Neural cell (in vitro differentiated cells): ENCODE measurements at regions not wholly inside any gene's neighbourhood (a gene's known extent, or its start where the extent isn't known, plus 50 kb on each side); places are given as distances from the start of the nearest gene placed in this dataset.

Experiments
- CTCF ChIP-seq: fragments of 450-650 bp; IDR thresholded peaks from 2 replicates; pipeline ENCODE4 v1.5.1; 2014; ENCODE audit warnings: antibody characterized with exemption, mild to moderate bottlenecking, moderate library complexity; ENCODE audit not compliant: poor library complexity, severe bottlenecking
- RAD21 ChIP-seq: fragments of 450-650 bp; conservative IDR thresholded peaks from 2 replicates; pipeline ENCODE4 v1.6.1; 2014; ENCODE audit warnings: antibody characterized with exemption, mild to moderate bottlenecking, moderate library complexity
- REST ChIP-seq: IDR thresholded peaks from 2 replicates; pipeline ENCODE4 v1.6.1; 2012; ENCODE audit warnings: borderline replicate concordance

- TF ChIP-seq RAD21, result no peak
- no peak for TF ChIP-seq CTCF
- TF ChIP-seq REST, result no peak
These were observed 116.9 kb upstream of the TEX51 start for GRCh38 chr2:126781806-126782205.
